Astrocyte (in vitro differentiated cells and primary cell): ENCODE measurements at regions not wholly inside any gene's neighbourhood (a gene's known extent, or its start where the extent isn't known, plus 50 kb on each side); places are given as distances from the start of the nearest gene placed in this dataset.

Experiments used
- DNase-seq: peaks from one replicate; pipeline ENCODE4 v3.0.0-alpha.2; 2010; ENCODE audit warnings: low read depth
- FAIRE-seq: peaks from 2 replicates; lab custom pipeline; 2011; peaks lifted over from hg19 to GRCh38; lab: Jason Lieb, UNC
- H2AFZ ChIP-seq: 2 replicates; pipeline ENCODE4 v1.6.0; 2012; ENCODE audit warnings: low read depth, low read length, inconsistent platforms
- H3K27ac ChIP-seq: 2 replicates; pipeline ENCODE4 v1.5.1; 2011; ENCODE audit warnings: low read depth, low read length, inconsistent platforms
- H3K27me3 ChIP-seq: 2 replicates; pipeline ENCODE4 v1.6.0; 2011; ENCODE audit warnings: low read length, inconsistent platforms; ENCODE audit not compliant: insufficient read depth
- H3K36me3 ChIP-seq: 2 replicates; pipeline ENCODE4 v1.5.1; 2011; ENCODE audit warnings: low read length, inconsistent platforms; ENCODE audit not compliant: insufficient read depth
- H3K4me1 ChIP-seq: 2 replicates; pipeline ENCODE4 v1.5.1; 2011; ENCODE audit warnings: low read length, inconsistent platforms; ENCODE audit not compliant: insufficient read depth
- H3K4me2 ChIP-seq: 2 replicates; pipeline ENCODE4 v1.6.0; 2012; ENCODE audit warnings: low read length, inconsistent platforms
- H3K4me3 ChIP-seq: 2 replicates; pipeline ENCODE4 v1.5.1; 2011; ENCODE audit warnings: low read depth, mild to moderate bottlenecking, low read length, inconsistent platforms; ENCODE audit not compliant: insufficient read depth
- H3K79me2 ChIP-seq: 2 replicates; pipeline ENCODE4 v1.6.0; 2012; ENCODE audit warnings: mild to moderate bottlenecking, low read length, inconsistent platforms; ENCODE audit not compliant: insufficient read depth
- H3K9ac ChIP-seq: 2 replicates; pipeline ENCODE4 v1.6.0; 2012; ENCODE audit warnings: mild to moderate bottlenecking, low read length, inconsistent platforms
- H3K9me3 ChIP-seq: 2 replicates; pipeline ENCODE4 v1.5.1; 2012; ENCODE audit warnings: low read depth, mild to moderate bottlenecking, low read length, inconsistent platforms; ENCODE audit not compliant: insufficient read depth
- H4K20me1 ChIP-seq: 2 replicates; pipeline ENCODE4 v1.6.0; 2012; ENCODE audit warnings: low read length, inconsistent platforms; ENCODE audit not compliant: insufficient read depth
- H3K27ac Mint-ChIP-seq: one replicate; pipeline ENCODE4 v1.8.0; 2021; ENCODE audit warnings: mild to moderate bottlenecking, mixed read lengths; ENCODE audit not compliant: unreplicated experiment
- H3K27me3 Mint-ChIP-seq: one replicate; pipeline ENCODE4 v1.8.0; 2021; ENCODE audit warnings: low read depth, mixed read lengths; ENCODE audit not compliant: unreplicated experiment
- H3K36me3 Mint-ChIP-seq: one replicate; pipeline ENCODE4 v1.8.0; 2021; ENCODE audit warnings: low read depth, mixed read lengths; ENCODE audit not compliant: unreplicated experiment
- H3K4me1 Mint-ChIP-seq: one replicate; pipeline ENCODE4 v1.8.0; 2021; ENCODE audit warnings: low read depth, mixed read lengths; ENCODE audit not compliant: unreplicated experiment
- H3K4me3 Mint-ChIP-seq: one replicate; pipeline ENCODE4 v1.8.0; 2021; ENCODE audit warnings: mild to moderate bottlenecking, moderate library complexity, mixed read lengths; ENCODE audit not compliant: unreplicated experiment
- H3K9me3 Mint-ChIP-seq: one replicate; pipeline ENCODE4 v1.8.0; 2021; ENCODE audit warnings: mild to moderate bottlenecking, mixed read lengths; ENCODE audit not compliant: unreplicated experiment
- CTCF ChIP-seq: IDR thresholded peaks from 2 replicates; pipeline ENCODE4 v1.5.1; 2011; ENCODE audit warnings: low read depth, mild to moderate bottlenecking, inconsistent platforms, low read length, moderate library complexity; ENCODE audit not compliant: insufficient read depth
- EZH2 ChIP-seq: IDR thresholded peaks from 2 replicates; pipeline ENCODE4 v1.6.1; 2012; ENCODE audit warnings: mild to moderate bottlenecking, low read length, inconsistent platforms; ENCODE audit not compliant: insufficient read depth

GRCh38 chr5:133750856-133751255, 138.5 kb upstream of the FSTL4 start:
- peaks cover 33% of the 10 kb centered on the region for H3K27me3 Mint-ChIP-seq
- Histone ChIP-seq H3K36me3 (no peaks in the 10 kb centered on the region), H3K79me2 (no peaks in the 10 kb centered on the region), H4K20me1 (no peaks in the 10 kb centered on the region), H3K27ac (no peak overlapping the region), H3K27me3 (peaks cover 12% of the 10 kb centered on the region), H3K4me2 (no peak overlapping the region), H3K9me3 (no peaks in the 10 kb centered on the region), H3K4me3 (no peak overlapping the region), H3K9ac (no peak overlapping the region), H3K4me1 (no peaks in the 10 kb centered on the region), H2AFZ (no peak overlapping the region)
- H3K4me1 Mint-ChIP-seq, result no peaks in the 10 kb centered on the region
- no peak overlapping the region for H3K27ac Mint-ChIP-seq
- DNase-seq (no peak), FAIRE-seq (no peak)
- no peak for TF ChIP-seq EZH2
- TF ChIP-seq CTCF, result no peak
- H3K36me3 Mint-ChIP-seq, result no peaks in the 10 kb centered on the region
- H3K9me3 Mint-ChIP-seq, result peaks cover 3% of the 10 kb centered on the region
- no peak overlapping the region for H3K4me3 Mint-ChIP-seq

- no peak for TF ChIP-seq CTCF
- TF ChIP-seq EZH2, result no peak
- peaks cover 8% of the 10 kb centered on the region for H3K27me3 ChIP-seq
- Mint-ChIP-seq H3K9me3 (peaks cover 3% of the 10 kb centered on the region), H3K27ac (no peak overlapping the region), H3K27me3 (peaks cover 28% of the 10 kb centered on the region), H3K4me1 (no peaks in the 10 kb centered on the region), H3K4me3 (no peak overlapping the region), H3K36me3 (no peaks in the 10 kb centered on the region)
- no peaks in the 10 kb centered on the region for H3K9me3 ChIP-seq
- H4K20me1 ChIP-seq, result no peaks in the 10 kb centered on the region
- DNase-seq (no peak), FAIRE-seq (no peak)
- H3K9ac ChIP-seq, result no peak overlapping the region
- no peak overlapping the region for H3K4me3 ChIP-seq
- H3K4me2 ChIP-seq, result no peak overlapping the region
- no peaks in the 10 kb centered on the region for H3K79me2 ChIP-seq
- H2AFZ ChIP-seq, result no peak overlapping the region
- H3K36me3 ChIP-seq, result no peaks in the 10 kb centered on the region
- no peaks in the 10 kb centered on the region for H3K4me1 ChIP-seq
- no peak overlapping the region for H3K27ac ChIP-seq
Observed at GRCh38 chr5:133750356-133750755, 138.0 kb upstream of the FSTL4 start.

- no peak overlapping the region for H2AFZ ChIP-seq
- Mint-ChIP-seq H3K27ac (no peak overlapping the region), H3K4me3 (no peak overlapping the region), H3K9me3 (no peaks in the 10 kb centered on the region), H3K4me1 (no peaks in the 10 kb centered on the region), H3K36me3 (no peaks in the 10 kb centered on the region), H3K27me3 (peaks cover 20% of the 10 kb centered on the region)
- no peak overlapping the region for H3K9ac ChIP-seq
- H3K4me1 ChIP-seq, result no peaks in the 10 kb centered on the region
- DNase-seq, result no peak
- H4K20me1 ChIP-seq, result no peaks in the 10 kb centered on the region
- H3K27ac ChIP-seq, result no peak overlapping the region
- FAIRE-seq, result no peak
- no peak overlapping the region for H3K4me3 ChIP-seq
- no peaks in the 10 kb centered on the region for H3K36me3 ChIP-seq
- no peak overlapping the region for H3K4me2 ChIP-seq
- H3K27me3 ChIP-seq, result peaks cover 3% of the 10 kb centered on the region
- no peaks in the 10 kb centered on the region for H3K79me2 ChIP-seq
- TF ChIP-seq CTCF (no peak), EZH2 (no peak)
- H3K9me3 ChIP-seq, result no peaks in the 10 kb centered on the region
Observed at GRCh38 chr5:133749331-133749985, 137.1 kb upstream of the FSTL4 start.
